NCI-H524 (cell line): ENCODE measurements at regions not wholly inside any gene's neighbourhood (a gene's known extent, or its start where the extent isn't known, plus 50 kb on each side); places are given as distances from the start of the nearest gene placed in this dataset.
"Not testable (repeated sequence)": the region's sequence is repeated elsewhere in the genome, so short reads cannot be mapped to it uniquely, and the experiment has no call there.

Source experiments
- DNase-seq, 2 experiments: peaks; one replicate each; lab custom pipeline; 2025; lab: John Stamatoyannopoulos, UW

GRCh38 chr9:83138422-83139135 is 75.6 kb upstream of the RASEF start:
- DNase-seq = no peak

DNA sequence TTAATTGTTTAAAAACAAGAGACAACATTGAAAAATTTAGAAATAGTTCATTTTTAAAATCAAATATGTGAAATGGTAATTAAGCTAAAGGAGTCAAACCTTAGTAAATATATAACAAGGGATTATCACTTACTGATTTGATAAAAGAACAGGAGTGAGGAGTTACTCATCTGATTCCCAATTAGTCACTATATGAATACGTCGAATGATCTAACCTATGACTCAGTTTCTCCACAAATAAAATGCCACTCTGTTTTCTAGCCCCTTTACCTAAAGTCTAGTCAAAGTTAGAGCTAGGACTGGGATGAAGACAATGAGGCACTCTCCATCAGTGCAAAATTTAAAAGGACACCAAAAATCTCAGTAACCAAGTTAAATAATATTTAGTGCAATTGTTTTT is 70.4 kb upstream of the RASEF start:
- DNase-seq = no peak

DNA sequence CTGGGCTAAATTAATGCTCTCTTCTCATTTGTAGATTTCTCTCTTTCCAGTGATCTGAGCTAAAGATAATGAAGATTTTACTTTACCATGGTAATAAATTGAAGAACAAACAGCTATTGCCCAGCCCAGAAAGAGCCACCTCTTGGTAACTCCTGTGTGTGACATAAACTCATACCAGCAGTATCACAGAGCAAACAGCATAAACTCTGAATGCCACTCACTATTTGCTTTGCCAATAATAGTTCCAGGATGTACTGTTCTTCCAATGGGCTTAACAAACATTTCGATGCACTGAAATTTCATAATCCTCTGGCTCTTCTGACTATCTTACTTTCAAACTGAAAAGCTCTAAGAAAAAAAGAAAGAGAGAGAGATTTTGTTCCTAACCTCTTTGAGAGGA is 69.8 kb upstream of the RASEF start:
- no peak for DNase-seq

DNA sequence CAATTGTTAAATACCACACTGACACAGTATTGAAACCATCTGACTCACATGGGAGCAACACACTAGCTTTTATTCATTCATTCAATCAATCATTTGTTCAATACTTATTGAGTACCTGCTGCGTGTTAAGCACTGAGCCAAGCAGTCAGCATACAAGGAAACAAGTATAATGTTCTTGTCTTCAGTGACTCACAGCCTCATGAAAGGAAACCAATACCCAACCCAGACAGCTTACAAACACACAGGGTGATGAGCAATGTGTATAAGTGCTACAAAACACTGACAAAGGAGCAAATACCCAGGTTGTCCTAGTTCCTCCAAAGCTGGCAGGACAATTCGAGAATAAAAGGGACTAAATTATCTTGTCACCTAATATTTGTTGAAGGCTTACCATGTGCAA is 67.6 kb upstream of the RASEF start:
- no peak for DNase-seq

- no peak for DNase-seq
These were observed 62.7 kb upstream of the RASEF start for GRCh38 chr9:83125671-83126070.

DNA sequence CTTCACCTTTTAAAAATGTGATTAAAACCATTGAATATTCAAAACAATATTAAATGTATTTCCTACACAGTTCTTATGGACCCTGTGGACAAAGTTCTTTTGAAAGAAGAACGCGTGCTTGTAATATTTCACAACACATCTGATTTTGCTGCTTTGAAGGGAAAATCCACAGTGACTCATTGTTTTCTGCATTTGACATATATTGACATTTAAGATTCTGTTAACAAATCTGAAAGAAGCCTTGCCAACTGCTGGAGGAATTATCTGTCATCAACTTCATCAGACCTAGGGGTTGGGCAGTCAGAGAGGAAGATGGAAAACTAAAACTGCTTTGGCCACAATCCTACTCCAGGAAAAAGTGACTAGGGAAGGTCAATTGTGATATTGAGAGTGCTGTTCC is 56.9 kb upstream of the RASEF start:
- DNase-seq = no peak

- no peak for DNase-seq
These were observed 53.1 kb upstream of the RASEF start for GRCh38 chr9:83116026-83116425.

DNA sequence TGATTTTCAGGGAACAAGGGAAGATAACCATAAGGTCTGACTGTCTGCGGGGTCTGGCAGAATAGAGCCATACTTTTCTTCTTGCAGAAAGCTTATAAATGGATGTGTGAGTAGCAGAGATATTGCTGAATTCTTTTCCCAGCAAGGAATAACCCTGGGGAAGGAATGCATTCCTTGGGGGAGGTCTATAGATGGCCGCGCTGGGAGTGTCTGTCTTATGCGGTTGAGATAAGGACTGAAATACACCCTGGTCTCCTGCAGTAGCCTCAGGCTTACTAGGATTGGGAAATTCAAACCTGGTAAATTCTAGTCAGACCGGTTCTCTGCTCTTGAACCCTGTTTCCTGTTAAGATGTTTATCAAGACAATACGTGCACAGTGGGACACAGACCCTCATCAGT is 50.5 kb upstream of the RASEF start:
- not testable (repeated sequence) for DNase-seq
